T follicular helper cell (primary cell): ENCODE measurements at regions not wholly inside any gene's neighbourhood (a gene's known extent, or its start where the extent isn't known, plus 50 kb on each side); places are given as distances from the start of the nearest gene placed in this dataset.
"Not testable (repeated sequence)": the region's sequence is repeated elsewhere in the genome, so short reads cannot be mapped to it uniquely, and the experiment has no call there.

Experiments used
- DNase-seq: peaks from one replicate; pipeline ENCODE4 v3.0.0-alpha.2; 2020; ENCODE audit warnings: low read depth

DNA sequence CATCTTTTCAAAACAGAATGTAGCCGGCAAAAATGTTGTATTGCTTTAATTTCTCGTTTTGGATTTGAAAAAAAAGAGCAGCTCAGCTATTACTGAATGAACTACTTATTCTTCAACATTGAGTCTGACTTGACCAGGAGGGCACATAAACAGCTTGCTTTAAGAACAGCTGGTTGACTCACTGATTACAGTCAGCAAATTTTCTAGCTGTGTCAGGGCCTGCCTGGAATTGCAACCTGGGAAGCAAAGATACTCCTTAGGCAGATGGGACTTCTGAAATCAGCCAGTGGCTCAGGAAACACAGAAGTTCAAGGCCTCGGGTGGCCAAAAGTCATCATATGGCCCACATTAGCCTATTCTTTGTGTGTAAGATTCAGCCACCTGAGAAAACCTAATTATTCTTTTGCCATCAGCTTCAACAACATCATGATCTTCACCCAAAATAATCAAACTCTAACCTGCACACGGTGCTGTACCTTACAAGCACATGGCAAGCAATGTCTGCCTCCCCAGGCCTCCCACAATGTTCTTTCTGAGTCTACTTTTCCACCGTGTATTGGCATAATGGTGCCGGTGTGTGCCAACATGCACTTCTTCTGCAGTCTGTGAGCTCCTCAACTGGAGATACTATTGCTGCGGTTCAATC is 307.2 kb downstream of the HHIPL2 start:
- no peak for DNase-seq

- no peak for DNase-seq
These were observed 308.8 kb downstream of the HHIPL2 start for GRCh38 chr1:222239130-222239529.

GRCh38 chr1:222234351-222234750 is 313.6 kb downstream of the HHIPL2 start:
- DNase-seq: no peak

DNA sequence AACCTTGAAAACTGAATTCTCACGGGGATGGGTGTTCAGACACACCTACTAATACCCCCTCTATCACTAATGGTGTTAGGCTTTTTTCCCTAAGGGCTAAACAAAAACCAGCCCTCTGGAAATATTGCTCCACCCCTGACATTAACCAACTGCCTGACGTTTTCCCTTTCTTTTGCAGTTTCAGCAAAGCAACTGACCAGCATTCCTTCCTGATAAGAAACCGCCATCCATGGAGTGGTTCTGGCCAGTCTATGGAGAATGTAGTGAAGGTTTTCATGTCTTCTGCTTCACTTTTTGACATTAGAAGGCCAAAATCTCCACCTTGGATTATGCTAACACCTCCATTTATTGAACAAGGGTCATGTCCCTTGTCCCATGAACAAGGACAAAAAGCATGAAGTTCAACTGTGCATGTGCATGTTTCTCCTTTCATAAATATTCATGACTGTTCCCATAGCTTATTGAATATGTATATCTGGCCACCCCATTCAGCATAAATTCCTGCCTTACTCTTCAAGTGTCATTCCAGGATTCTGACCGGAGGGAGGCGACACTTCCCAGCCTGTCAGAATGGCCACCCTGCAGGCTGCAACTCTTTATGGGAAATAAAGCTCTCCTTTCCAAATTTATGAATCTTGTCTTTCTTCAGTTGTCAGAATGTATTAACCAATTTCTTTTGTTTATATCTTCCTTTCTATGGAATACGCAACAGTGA is 314.3 kb downstream of the HHIPL2 start:
- no peak for DNase-seq

- DNase-seq: no peak
These were observed 315.1 kb downstream of the HHIPL2 start for GRCh38 chr1:222232842-222233241.

- DNase-seq: no peak
These were observed 318.1 kb downstream of the HHIPL2 start for GRCh38 chr1:222229672-222230312.

DNA sequence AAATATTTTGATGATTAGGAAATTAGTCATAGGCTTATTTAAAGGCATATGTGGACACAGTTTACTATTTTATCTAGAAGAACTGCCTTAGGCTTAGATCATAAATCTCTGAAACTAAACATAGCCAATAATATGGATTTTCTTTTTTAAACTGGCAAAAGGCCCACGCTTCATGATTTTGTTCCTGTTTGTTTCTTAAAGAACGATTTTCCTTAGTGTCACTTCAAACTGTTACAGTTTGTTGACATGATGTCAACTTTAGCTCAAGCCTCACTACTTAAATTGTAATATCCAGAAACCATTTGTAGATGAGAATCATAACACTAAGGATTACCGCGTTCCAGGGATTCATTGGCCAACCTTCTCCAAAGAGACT is 322.6 kb downstream of the HHIPL2 start:
- no peak for DNase-seq

DNA sequence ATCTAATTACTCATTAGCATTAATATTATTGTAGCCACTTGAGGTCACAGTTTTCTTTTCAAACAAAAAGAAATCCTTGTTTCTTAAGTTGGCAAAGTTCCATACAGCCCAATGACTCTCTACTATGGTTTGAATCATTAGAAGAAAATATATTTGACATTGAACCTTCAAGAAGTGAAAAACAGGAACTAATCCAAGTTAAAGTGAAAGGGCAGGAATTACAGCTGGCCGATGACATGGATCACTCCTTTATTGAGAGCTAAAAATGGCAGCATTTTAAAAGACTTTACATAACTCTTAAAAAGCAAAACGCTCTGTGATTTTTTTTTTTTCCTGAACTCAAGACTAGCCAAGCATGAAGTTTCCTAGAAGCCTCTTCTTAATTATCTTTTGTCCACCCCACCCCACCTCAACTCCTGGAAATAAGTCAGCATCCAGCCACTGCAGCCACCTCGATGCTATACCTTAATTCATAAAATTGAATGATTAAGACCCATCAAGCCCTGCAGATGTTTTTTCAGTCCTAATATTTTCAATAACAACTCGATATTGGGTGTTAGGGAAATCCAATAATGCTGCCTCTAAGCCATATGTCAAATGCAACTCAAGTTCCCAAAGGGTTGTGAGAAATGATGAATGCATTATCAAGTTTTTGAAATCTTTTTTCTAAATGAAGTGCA is 323.1 kb downstream of the HHIPL2 start:
- no peak for DNase-seq

GRCh38 chr1:222224156-222224555 is 323.7 kb downstream of the HHIPL2 start:
- DNase-seq: no peak

GRCh38 chr1:222223010-222223409 is 324.9 kb downstream of the HHIPL2 start:
- DNase-seq: no peak

DNA sequence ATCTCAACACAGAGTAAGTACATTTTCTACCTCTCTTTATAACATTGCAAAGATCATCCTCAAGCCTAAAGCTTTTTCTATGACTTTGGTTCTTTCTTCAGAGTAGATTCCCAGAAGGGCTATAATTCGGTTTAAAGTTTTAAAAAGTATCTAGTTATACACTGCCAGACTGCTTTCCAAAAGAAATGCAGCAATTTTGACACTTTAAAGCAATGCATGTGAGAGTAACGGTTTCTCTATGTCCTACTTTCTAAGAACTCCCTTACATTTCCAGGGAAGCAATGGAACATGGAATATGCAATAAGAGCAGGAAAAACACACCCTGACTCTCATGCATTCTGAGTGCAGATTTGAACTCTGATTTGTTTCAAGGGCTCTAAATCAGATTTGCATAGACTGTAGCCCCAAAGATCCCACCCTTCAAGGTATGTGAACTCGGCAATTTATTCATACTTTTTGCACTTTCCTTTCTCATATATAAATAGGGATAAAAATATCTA is 331.6 kb downstream of the HHIPL2 start:
- no peak for DNase-seq

- DNase-seq: no peak
These were observed 337.1 kb downstream of the HHIPL2 start for GRCh38 chr1:222210776-222211175.

GRCh38 chr1:222204475-222204874 is 343.4 kb downstream of the HHIPL2 start:
- DNase-seq: no peak

DNA sequence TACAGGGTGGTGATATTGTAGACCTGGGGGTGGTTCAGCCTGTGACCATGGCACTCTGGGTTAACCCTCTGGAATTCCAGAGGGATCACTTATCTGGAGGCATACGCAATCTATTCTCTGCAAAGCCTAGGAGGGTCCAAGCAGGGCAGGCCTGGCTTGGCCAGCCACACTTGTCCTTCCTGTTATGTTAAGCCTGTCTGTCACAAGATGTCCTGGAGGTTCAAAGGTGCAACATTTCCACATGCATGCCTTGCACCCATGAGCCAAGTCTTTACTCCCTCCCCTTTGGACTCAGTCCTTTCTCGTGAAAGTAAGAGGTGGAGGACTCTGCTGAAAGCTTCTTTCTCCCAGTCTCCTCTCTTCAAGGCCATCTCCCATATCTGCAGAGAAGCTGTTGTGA is 345.1 kb downstream of the HHIPL2 start:
- DNase-seq: no peak

- no peak for DNase-seq
These were observed 351.2 kb downstream of the HHIPL2 start for GRCh38 chr1:222196736-222197135.

DNA sequence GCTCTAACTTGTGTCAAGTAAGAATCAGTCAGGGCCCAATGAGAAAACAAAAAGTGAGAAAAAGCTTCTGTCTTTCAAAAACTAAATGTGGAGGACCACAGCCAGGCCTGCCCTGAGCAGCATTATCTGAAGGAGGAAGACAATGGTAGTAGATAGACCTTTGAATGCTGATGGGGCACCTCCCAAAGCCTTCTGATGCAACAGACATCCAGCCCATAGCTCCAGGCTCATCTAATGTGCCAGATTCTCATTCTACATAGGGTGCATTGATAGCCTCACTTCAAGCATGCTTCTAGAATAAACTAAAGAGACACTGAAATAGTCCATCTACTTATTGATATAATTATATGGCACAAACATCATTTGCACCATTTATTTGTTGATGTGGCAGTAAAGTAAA is 351.6 kb downstream of the HHIPL2 start:
- DNase-seq: no peak

DNA sequence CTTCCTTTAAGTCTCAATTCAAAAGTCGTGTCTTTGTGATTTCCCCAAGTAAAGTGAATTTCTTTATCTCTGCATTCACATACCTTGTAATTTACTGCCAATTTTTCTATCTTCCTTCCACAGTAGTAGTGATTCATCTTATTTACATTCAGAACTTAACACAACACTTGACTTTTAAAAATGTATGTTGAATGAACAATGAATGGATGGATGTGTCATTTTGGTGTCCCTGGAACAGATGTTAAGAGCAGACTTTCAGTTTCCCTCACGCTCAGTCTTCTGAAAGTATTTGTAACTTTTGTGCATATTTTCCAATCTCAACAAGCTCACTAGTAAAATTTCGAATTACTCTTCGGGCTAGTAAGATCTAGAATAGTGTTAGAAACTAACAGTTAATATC is 352.0 kb downstream of the HHIPL2 start:
- no peak for DNase-seq

- DNase-seq: no peak
These were observed 358.7 kb downstream of the HHIPL2 start for GRCh38 chr1:222189218-222189617.

- DNase-seq: no peak
These were observed 360.2 kb downstream of the HHIPL2 start for GRCh38 chr1:222187566-222188332.

GRCh38 chr1:222182641-222183040 is 365.3 kb downstream of the HHIPL2 start:
- no peak for DNase-seq

- no peak for DNase-seq
These were observed 366.7 kb downstream of the HHIPL2 start for GRCh38 chr1:222181191-222181590.

DNA sequence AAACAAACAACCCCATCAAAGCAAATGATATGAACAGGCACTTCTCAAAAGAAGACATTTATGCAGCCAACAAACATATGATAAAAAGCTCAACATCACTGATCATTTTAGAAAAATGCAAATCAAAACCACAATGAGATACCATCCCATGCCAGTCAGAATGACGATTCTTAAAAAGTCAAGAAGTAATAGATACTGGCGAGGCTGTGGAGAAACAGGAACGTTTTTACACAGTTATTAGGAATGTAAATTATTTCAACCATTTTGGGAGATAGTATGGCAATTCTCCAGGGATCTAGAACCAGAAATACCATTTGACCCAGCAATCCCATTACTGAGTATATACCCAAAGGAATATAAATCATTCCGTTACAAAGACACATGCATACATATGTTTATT is 370.4 kb downstream of the HHIPL2 start:
- DNase-seq: not testable (repeated sequence)
